HL-60 (cell line): ENCODE measurements at regions not wholly inside any gene's neighbourhood (a gene's known extent, or its start where the extent isn't known, plus 50 kb on each side); places are given as distances from the start of the nearest gene placed in this dataset.

ENCODE experiments used
- DNase-seq, 2 experiments: peaks; one replicate each; pipeline ENCODE4 v3.0.0-alpha.2; 2010 to 2020; ENCODE audit warnings: low read depth in 1 of 2, low spot score in 1 of 2
- H3K27ac ChIP-seq: fragments of 250-450 bp; sonication (Bioruptor Pico); replicated peaks from 2 replicates; pipeline ENCODE4 v1.5.1; 2020; ENCODE audit warnings: mild to moderate bottlenecking, moderate library complexity
- H3K27me3 ChIP-seq: fragments of 250-450 bp; sonication (Bioruptor Pico); 2 replicates; pipeline ENCODE4 v1.5.1; 2021; ENCODE audit warnings: mild to moderate bottlenecking, moderate library complexity; ENCODE audit not compliant: insufficient read depth, poor library complexity, severe bottlenecking
- H3K4me3 ChIP-seq: replicated peaks from 2 replicates; pipeline ENCODE4 v1.5.1; 2011; ENCODE audit warnings: mild to moderate bottlenecking, control low read depth, low read length; ENCODE audit not compliant: insufficient read depth
- CTCF ChIP-seq: IDR thresholded peaks from one replicate; pipeline ENCODE4 v1.5.1; 2011; ENCODE audit warnings: low read length, control low read depth, inconsistent platforms; ENCODE audit not compliant: insufficient read depth
- GABPA ChIP-seq: IDR thresholded peaks from 2 replicates; pipeline ENCODE4 v1.6.1; 2012; ENCODE audit warnings: low read depth
- POLR2AphosphoS5 ChIP-seq: IDR thresholded peaks from 2 replicates; pipeline ENCODE4 v1.6.1; 2012; ENCODE audit warnings: low read depth
- REST ChIP-seq: IDR thresholded peaks from 2 replicates; pipeline ENCODE4 v1.6.1; 2012; ENCODE audit warnings: low read depth; ENCODE audit not compliant: insufficient replicate concordance
- SPI1 ChIP-seq: IDR thresholded peaks from 2 replicates; pipeline ENCODE4 v1.6.1; 2012; ENCODE audit warnings: low read depth, mild to moderate bottlenecking, borderline replicate concordance

- no peak for DNase-seq
- Histone ChIP-seq H3K4me3 (no peak overlapping the region), H3K27ac (no peak overlapping the region), H3K27me3 (no peaks in the 10 kb centered on the region)
- TF ChIP-seq GABPA, result no peak
- no peak for TF ChIP-seq REST
- TF ChIP-seq SPI1, result no peak
- TF ChIP-seq CTCF, result no peak
- no peak for TF ChIP-seq POLR2AphosphoS5
Measured at GRCh38 chr5:173408946-173409345, 80.7 kb upstream of the STC2 start.

GRCh38 chr5:173399851-173400250 is 71.6 kb upstream of the STC2 start:
- H3K27ac ChIP-seq, result no peak overlapping the region
- TF ChIP-seq SPI1 (no peak), CTCF (no peak), POLR2AphosphoS5 (no peak), REST (no peak), GABPA (no peak)

GRCh38 chr5:173397516-173397915 is 69.3 kb upstream of the STC2 start:
- Histone ChIP-seq H3K27me3 (peaks cover 2% of the 10 kb centered on the region), H3K27ac (no peak overlapping the region), H3K4me3 (no peak overlapping the region)
- TF ChIP-seq CTCF (no peak), REST (no peak), POLR2AphosphoS5 (no peak), SPI1 (no peak), GABPA (no peak)
- DNase-seq, result peak; percentile 2 to 25

More at GRCh38 chr5:173399851-173400250, 71.6 kb upstream of the STC2 start:
- H3K4me3 ChIP-seq, result no peak overlapping the region
- H3K27me3 ChIP-seq, result peaks cover 2% of the 10 kb centered on the region
- DNase-seq, result no peak
